GM12878 (cell line): ENCODE measurements at regions not wholly inside any gene's neighbourhood (a gene's known extent, or its start where the extent isn't known, plus 50 kb on each side); places are given as distances from the start of the nearest gene placed in this dataset.

Experiments
- EZH2 ChIP-seq: IDR thresholded peaks from 2 replicates; pipeline ENCODE4 v1.6.1; 2012; ENCODE audit warnings: low read depth, mild to moderate bottlenecking, control low read depth, inconsistent platforms, low read length, borderline replicate concordance; ENCODE audit not compliant: control insufficient read depth
- FOS ChIP-seq: IDR thresholded peaks from 3 replicates; pipeline ENCODE4 v1.6.1; 2011; ENCODE audit warnings: borderline replicate concordance; ENCODE audit not compliant: insufficient read length; ENCODE audit errors: extremely low read depth
- POLR2A ChIP-seq: IDR thresholded peaks from 2 replicates; pipeline ENCODE4 v1.6.1; 2011; ENCODE audit warnings: low read depth, mild to moderate bottlenecking, low read length
- POLR2AphosphoS2 ChIP-seq: IDR thresholded peaks from 2 replicates; pipeline ENCODE4 v1.6.1; 2011; ENCODE audit warnings: low read depth, mild to moderate bottlenecking, low read length, improper control_type of control experiment, moderate library complexity
- POLR2AphosphoS5 ChIP-seq: IDR thresholded peaks from 2 replicates; pipeline ENCODE4 v1.6.1; 2011; ENCODE audit warnings: mild to moderate bottlenecking, low read length, inconsistent platforms
- SP1 ChIP-seq: IDR thresholded peaks from one replicate; pipeline ENCODE4 v1.6.1; 2011; ENCODE audit warnings: low read depth, low read length
- ZNF274 ChIP-seq: IDR thresholded peaks from one replicate; pipeline ENCODE4 v1.8.0; 2011; ENCODE audit not compliant: insufficient read length, insufficient read depth

- no peak for TF ChIP-seq EZH2
- no peak for TF ChIP-seq FOS
- no peak for TF ChIP-seq POLR2A
- TF ChIP-seq POLR2AphosphoS2 = no peak
- no peak for TF ChIP-seq ZNF274
- no peak for TF ChIP-seq SP1
- TF ChIP-seq POLR2AphosphoS5 = no peak
Observed at GRCh38 chr11:92857407-92857806, 112.0 kb upstream of the MTNR1B start.
